ENCODE measurements at regions not wholly inside any gene's neighbourhood (a gene's known extent, or its start where the extent isn't known, plus 50 kb on each side); places are given as distances from the start of the nearest gene placed in this dataset.

DNA sequence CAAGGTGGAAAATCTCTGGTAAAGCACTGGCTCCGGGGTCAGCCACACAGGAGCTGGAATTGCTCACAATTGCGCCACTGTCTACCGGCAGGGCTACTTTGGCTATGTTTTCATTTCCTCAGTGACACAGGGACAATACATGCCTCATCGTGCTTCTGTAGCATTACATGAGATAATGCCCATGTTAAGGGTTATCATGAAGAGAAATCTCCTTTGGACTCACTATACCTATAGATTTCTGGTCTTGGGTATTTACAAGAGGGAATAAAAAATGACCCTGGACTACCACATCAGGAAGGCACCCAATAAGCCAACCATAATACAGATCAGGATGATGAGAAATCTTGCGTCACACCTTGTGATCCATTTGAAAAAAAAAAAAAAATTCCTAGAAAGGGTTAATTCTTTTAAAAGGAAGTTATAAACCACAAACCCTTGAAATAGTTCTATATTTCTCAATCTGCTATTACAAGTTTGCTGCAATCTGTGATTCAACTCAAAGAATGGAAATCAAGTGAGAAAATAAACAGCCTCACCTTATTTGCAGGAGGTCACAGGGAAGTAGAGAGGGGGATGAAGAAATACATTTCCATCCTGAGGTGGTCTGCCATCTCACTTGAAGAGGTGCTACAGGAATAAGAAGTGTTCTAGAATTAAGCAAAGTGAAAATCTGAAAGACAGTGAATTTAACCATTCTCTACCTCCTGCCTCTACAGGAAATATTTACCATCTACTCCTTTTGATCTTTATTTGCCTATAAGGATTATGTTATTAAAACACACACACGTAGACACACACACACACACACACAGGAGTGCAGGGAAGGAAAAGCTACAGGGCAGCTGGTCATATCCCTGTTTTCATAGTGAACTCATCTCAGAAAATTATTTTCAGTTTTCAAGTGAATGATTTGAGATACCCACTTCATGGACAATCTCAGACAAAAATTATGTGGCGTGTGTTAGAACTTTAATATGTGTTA, 231.3 kb upstream of the CELF2 start:
- no peak for DNase-seq

DNA sequence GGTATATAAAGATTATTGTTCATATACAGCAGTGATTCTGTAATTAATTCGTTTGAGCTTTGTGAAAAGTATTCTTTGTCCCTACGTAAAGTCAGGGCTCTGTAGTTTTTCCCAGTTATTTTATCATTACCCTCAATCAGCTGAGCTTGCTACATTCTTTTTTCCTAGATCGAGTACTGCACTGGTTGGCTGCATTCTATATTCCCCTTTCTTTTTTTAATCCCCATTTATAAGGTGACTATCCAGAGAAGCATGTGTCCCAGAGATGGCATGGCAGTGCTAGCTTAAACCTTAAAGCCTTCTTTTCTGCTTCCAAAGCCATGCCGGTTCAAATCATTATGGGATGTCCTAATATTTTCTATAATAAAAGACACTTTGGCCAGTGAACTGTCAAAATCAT, 230.1 kb upstream of the CELF2 start:
- DNase-seq: no peak

- DNase-seq: no peak
These were observed 228.9 kb upstream of the CELF2 start for GRCh38 chr10:10788761-10789160.

GRCh38 chr10:10791869-10792268, 225.8 kb upstream of the CELF2 start:
- no peak for DNase-seq

GRCh38 chr10:10792681-10793080, 225.0 kb upstream of the CELF2 start:
- DNase-seq: no peak

DNA sequence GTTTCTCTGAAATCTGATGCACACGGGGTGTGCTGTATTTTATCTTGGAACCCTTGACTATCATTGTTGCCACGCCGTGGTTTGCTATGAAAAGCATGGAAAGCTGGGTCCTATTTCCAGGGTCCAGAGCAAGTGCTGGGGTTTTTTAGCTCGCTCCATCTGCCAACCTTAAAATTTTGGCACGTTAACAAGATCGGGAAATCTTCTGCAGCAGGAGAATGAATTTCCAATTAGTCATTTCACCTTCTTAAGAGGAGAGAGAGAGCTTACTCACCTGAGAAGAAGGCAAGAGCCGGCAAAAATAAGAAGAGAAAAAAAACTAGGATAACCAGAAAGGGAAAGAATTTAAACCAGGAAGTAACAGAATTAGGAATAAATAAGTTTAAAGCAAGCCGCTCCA, 223.6 kb upstream of the CELF2 start:
- DNase-seq: no peak

DNA sequence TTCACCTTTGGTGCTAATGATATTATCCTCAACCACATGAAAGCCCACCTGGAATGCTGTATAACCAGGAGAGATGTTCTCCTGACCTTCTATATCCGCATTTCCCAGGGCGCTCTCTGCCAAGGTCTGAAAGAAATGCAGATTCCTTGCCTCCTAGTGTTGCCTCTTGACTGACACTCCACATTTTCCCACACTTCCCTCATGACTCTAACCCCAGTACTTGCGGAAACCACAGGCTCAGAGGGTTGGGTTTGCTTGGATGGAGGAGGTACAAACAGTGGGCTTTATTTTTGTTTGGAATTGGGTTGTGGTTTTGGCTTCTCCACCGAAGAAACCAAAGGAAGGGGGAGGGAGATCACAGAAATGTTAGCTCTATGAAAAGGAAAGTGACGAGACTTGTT, 222.9 kb upstream of the CELF2 start:
- DNase-seq: no peak

- no peak for DNase-seq
These were observed 221.5 kb upstream of the CELF2 start for GRCh38 chr10:10796061-10796773.

DNA sequence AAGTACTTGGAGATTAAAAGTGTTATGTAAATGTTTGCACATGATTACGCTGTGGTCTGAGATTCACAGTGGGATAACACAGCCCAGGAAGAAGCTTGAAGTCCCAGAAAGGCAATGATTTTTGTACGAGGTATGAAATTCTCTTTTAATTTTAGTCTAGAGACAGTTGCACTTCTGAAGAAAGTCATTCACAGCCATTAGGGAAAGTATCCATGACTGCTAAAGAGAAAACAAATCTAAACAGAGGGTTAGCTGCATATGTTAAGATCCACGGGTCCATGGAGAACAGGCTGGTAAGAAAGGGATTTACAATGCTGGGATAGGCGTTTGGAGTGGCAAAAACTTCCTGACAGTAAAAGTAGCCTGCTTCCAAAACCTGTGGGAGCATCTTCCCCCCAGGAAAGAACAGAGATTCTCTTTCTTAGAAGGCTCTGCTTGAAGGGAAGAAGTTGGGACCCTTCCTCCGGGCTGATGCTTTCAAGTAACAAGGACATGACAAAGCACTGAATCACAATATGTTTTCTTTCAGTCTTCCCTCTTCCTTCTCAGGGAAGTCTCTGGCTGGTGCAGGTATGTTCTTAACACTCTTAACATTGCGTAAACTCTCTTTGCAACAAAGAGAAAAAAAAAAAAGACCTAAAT, 220.8 kb upstream of the CELF2 start:
- no peak for DNase-seq

DNA sequence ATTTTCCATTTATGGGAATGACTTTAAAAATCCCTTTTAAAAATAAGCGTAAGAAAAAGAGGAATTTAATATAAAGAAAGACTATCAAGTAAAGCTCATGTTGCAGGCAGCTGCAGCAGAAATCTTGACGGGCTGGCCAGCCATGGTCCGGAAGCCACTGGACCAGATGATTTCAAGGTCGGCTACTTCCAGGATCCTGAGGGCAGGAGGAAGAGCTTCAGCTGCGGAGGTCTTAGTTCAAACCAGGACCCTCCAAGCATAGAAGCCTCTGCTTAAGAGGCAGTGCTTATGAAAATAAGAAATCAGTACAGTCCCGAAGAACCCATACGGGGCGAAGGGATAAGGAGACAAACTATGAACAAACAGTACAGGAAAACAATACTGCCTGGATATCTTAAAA, 220.2 kb upstream of the CELF2 start:
- no peak for DNase-seq

DNA sequence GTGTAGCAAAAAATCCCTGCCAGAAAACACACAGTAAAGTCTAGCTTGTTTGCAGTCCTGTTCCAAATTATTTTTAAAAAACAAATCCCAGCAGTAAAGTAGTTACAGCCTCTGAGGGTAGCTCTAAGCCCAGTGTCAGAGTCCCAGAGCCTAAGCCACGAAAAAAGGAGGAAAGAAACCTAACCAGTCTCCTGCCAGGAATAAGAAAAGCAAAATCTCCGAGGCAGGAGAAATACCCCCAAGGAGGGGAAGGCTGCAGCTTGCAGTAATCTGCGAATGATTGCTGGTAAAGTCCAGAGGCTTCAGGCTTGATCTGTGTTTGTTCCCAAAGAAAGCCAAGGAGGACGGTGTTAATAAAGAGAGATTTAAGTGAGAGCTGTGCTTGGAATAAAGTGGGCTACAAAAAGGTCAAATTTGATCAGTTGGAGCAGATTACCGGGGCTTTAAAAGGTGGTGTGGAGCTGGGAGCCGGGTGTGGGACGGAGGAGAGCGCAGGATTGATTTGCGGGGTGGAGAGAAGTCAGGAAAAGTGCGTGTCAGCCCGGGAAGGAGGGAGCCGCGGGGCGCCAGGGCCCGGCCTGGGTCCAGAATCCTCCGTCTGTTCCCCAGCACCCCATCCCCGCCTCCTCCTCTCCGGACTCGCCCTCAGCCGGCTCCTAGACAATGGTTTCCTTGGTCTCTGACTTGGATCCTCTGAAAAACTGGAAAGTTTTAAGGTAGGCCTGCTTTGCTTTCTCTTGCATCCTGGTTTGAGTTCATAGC, 219.4 kb upstream of the CELF2 start:
- no peak for DNase-seq

- DNase-seq: no peak
These were observed 218.8 kb upstream of the CELF2 start for GRCh38 chr10:10798864-10799192.

DNA sequence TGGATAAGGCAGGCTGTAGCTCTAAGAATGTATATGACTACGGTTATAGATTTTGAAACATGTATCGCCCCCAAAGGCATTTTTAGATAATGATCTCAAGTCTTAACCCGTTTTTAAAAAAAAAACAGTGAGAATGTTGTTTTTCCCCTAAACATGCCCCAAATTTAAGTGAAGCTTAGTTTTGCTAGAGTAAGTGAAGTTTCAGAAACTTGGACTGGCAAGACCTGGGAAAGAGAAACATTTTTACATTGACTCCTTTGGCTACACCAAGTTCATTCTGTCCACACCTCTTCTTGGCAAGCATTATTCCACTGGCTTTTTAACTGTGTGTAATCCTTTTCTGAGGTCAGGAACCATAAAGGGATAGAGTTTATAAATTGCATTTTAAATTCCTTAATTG, 216.7 kb upstream of the CELF2 start:
- DNase-seq: no peak

GRCh38 chr10:10803278-10803677, 214.4 kb upstream of the CELF2 start:
- no peak for DNase-seq

- DNase-seq: no peak
These were observed 213.6 kb upstream of the CELF2 start for GRCh38 chr10:10804061-10804460.

- no peak for DNase-seq
These were observed 212.5 kb upstream of the CELF2 start for GRCh38 chr10:10804998-10805740.

DNA sequence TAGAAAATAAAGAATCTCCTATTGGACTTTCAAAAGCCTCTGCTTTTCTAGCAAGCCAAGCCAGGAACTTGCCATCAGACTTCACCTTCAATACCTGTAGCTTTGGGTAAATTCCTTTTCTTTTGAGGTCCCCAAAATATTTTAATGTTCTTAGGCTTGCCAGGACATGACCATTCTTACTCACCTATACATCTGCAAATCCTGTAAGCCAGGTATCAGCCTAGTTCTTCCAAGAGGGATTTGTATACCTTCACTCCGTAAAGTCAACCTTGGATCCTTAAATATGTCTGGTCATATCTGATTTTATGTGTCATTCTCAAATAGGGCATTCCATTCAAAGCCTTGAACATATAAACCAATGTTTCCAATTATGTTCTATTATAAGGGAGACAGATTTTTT, 210.6 kb upstream of the CELF2 start:
- DNase-seq: no peak

DNA sequence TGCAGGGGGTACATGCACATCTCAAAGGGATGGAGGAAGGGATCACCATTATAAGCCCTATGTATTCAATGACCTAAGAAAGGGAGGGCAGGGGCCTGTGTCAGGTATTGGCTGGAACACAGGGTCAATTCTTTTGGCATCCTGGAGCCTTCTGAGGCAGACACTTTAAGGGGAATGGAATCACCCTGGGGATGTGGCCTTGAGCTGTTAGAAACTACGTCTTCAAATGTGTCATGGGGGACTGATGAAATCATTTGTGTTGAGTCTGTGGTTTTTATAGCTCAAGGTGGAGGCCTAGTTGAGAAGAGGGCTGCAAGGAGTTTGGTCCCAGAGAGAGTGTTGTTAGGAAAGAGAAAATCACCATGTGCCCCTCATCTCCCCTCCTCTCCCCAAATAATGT, 206.1 kb upstream of the CELF2 start:
- no peak for DNase-seq

- DNase-seq: no peak
These were observed 204.0 kb upstream of the CELF2 start for GRCh38 chr10:10813656-10814055.

DNA sequence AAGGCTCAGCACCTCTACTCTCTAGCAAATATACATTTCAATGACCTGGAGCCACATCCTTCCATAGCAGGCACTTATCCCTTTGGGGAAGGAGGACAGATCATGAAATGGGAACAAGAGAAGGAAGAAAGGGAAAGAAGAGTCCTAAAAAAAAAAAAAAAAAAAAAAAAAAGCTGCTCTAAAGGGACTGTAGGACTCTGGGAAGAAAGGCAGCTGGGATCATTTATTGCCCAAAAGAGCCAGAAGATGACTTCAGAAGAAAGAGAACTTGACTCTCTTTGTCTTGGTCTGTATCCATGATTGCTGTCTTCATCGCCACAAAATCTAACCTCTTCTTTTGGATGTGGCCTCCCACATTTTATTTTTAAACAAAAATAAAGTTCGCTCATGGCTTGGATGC, 203.6 kb upstream of the CELF2 start:
- DNase-seq: no peak

- no peak for DNase-seq
These were observed 201.2 kb upstream of the CELF2 start for GRCh38 chr10:10816447-10816846.

DNA sequence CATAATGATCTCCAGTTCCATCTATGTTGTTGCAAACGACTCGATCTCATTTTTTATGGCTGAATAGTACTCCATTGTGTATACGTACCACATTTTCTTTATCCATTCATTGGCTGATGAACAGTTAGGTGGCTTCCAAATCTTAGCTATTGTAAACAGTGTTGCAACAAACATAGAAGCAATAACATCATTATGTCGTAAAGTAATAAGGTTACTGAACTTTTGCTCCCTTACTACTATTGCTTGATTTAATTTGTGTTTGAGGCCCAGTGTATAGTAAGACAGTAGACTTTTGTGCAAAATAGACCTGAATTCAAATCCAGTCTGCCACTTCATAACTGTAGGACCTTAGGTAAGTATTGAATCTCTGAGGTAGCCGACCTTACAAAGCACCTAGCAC, 200.1 kb upstream of the CELF2 start:
- no peak for DNase-seq
